H9 (cell line): ENCODE measurements at regions not wholly inside any gene's neighbourhood (a gene's known extent, or its start where the extent isn't known, plus 50 kb on each side); places are given as distances from the start of the nearest gene placed in this dataset.

ENCODE experiments used
- DNase-seq: peaks from one replicate; pipeline ENCODE4 v3.0.0-alpha.2; 2017
- H2AFZ ChIP-seq: one replicate; pipeline ENCODE4 v1.6.1; 2013; ENCODE audit warnings: mild to moderate bottlenecking, low read length, control low read depth, moderate library complexity
- H2AK5ac ChIP-seq: 2 replicates; pipeline ENCODE4 v1.6.1; 2013; ENCODE audit warnings: low read length, control low read depth, mixed read lengths; ENCODE audit not compliant: insufficient read length
- H2BK120ac ChIP-seq: one replicate; pipeline ENCODE4 v1.6.1; 2013; ENCODE audit warnings: low read depth, mild to moderate bottlenecking, low read length, control low read depth, inconsistent platforms; ENCODE audit not compliant: poor library complexity, severe bottlenecking
- H2BK12ac ChIP-seq: 2 replicates; pipeline ENCODE4 v1.6.1; 2013; ENCODE audit warnings: low read length, control low read depth, mixed read lengths, low read depth; ENCODE audit not compliant: insufficient read length
- H2BK15ac ChIP-seq: 2 replicates; pipeline ENCODE4 v1.6.1; 2013; ENCODE audit warnings: low read depth, low read length, control low read depth
- H2BK20ac ChIP-seq: one replicate; pipeline ENCODE4 v1.6.1; 2013; ENCODE audit warnings: low read depth, mild to moderate bottlenecking, low read length, control low read depth, inconsistent platforms; ENCODE audit not compliant: poor library complexity, severe bottlenecking
- H2BK5ac ChIP-seq: 2 replicates; pipeline ENCODE4 v1.6.1; 2013; ENCODE audit warnings: low read length, control low read depth, mixed read lengths; ENCODE audit not compliant: insufficient read length
- H3K14ac ChIP-seq: 2 replicates; pipeline ENCODE4 v1.6.1; 2013; ENCODE audit warnings: low read length, control low read depth; ENCODE audit not compliant: insufficient read depth
- H3K18ac ChIP-seq: 2 replicates; pipeline ENCODE4 v1.6.1; 2013; ENCODE audit warnings: low read depth, mild to moderate bottlenecking, mixed read lengths, low read length, control low read depth; ENCODE audit not compliant: insufficient read length
- H3K23ac ChIP-seq: 2 replicates; pipeline ENCODE4 v1.6.1; 2013; ENCODE audit warnings: low read length, control low read depth, mixed read lengths, low read depth; ENCODE audit not compliant: insufficient read length
- H3K23me2 ChIP-seq: 2 replicates; pipeline ENCODE4 v1.6.1; 2013; ENCODE audit warnings: low read depth, mild to moderate bottlenecking, mixed read lengths, low read length, control low read depth; ENCODE audit not compliant: insufficient read length, poor library complexity, severe bottlenecking
- H3K27ac ChIP-seq: 2 replicates; pipeline ENCODE4 v1.5.1; 2013; ENCODE audit warnings: low read length, control low read depth, mixed read lengths, low read depth; ENCODE audit not compliant: insufficient read length
- H3K27me3 ChIP-seq: 2 replicates; pipeline ENCODE4 v1.6.1; 2013; ENCODE audit warnings: low read length, control low read depth, inconsistent platforms; ENCODE audit not compliant: insufficient read depth
- H3K4ac ChIP-seq: 2 replicates; pipeline ENCODE4 v1.6.1; 2013; ENCODE audit warnings: low read depth, mild to moderate bottlenecking, control low read depth, inconsistent platforms, low read length, moderate library complexity
- H3K4me1 ChIP-seq: 2 replicates; pipeline ENCODE4 v1.6.1; 2013; ENCODE audit warnings: low read length, control low read depth, inconsistent platforms; ENCODE audit not compliant: insufficient read depth
- H3K4me2 ChIP-seq: 2 replicates; pipeline ENCODE4 v1.6.1; 2013; ENCODE audit warnings: low read length, control low read depth, mixed read lengths; ENCODE audit not compliant: insufficient read length, insufficient read depth
- H3K56ac ChIP-seq: 2 replicates; pipeline ENCODE4 v1.6.1; 2013; ENCODE audit warnings: low read depth, mild to moderate bottlenecking, mixed read lengths, low read length, control low read depth; ENCODE audit not compliant: insufficient read length
- H3K79me1 ChIP-seq: 2 replicates; pipeline ENCODE4 v1.6.1; 2013; ENCODE audit warnings: low read depth, mild to moderate bottlenecking, moderate library complexity, low read length, control low read depth, inconsistent platforms; ENCODE audit not compliant: insufficient read depth, poor library complexity, severe bottlenecking
- H3K79me2 ChIP-seq: 2 replicates; pipeline ENCODE4 v1.6.1; 2013; ENCODE audit warnings: low read length, control low read depth, inconsistent platforms; ENCODE audit not compliant: insufficient read depth
- H3K9ac ChIP-seq: 2 replicates; pipeline ENCODE4 v1.6.1; 2013; ENCODE audit warnings: low read length, control low read depth, mixed read lengths; ENCODE audit not compliant: insufficient read length; ENCODE audit errors: extremely low read depth
- H3K9me3 ChIP-seq: one replicate; pipeline ENCODE4 v1.6.1; 2013; ENCODE audit warnings: low read depth, low read length, inconsistent platforms; ENCODE audit not compliant: control insufficient read depth
- H3T11ph ChIP-seq: one replicate; pipeline ENCODE4 v1.6.1; 2013; ENCODE audit warnings: mild to moderate bottlenecking, low read length, control low read depth, inconsistent platforms
- H4K20me1 ChIP-seq: one replicate; pipeline ENCODE4 v1.6.1; 2013; ENCODE audit not compliant: control insufficient read depth, insufficient read length, insufficient read depth
- H4K5ac ChIP-seq: 2 replicates; pipeline ENCODE4 v1.6.1; 2013; ENCODE audit warnings: low read depth, mild to moderate bottlenecking, mixed read lengths, low read length, control low read depth; ENCODE audit not compliant: insufficient read length
- H4K8ac ChIP-seq: replicated peaks from 2 replicates; pipeline ENCODE4 v1.6.1; 2013; ENCODE audit warnings: low read length, control low read depth, mixed read lengths, low read depth; ENCODE audit not compliant: insufficient read length
- H4K91ac ChIP-seq: 2 replicates; pipeline ENCODE4 v1.6.1; 2013; ENCODE audit warnings: low read depth, mild to moderate bottlenecking, moderate library complexity, mixed read lengths, low read length, control low read depth; ENCODE audit not compliant: insufficient read length
- H3K27ac Mint-ChIP-seq, 3 experiments: 2 replicates in 2 of 3; 3 replicates in 1 of 3; pipeline ENCODE4 v1.8.0; 2020 to 2021; ENCODE audit warnings: mixed read lengths in 3 of 3, mild to moderate bottlenecking in 1 of 3, moderate library complexity in 1 of 3
- H3K27me3 Mint-ChIP-seq: 2 replicates; pipeline ENCODE4 v1.8.0; 2021; ENCODE audit warnings: low read depth, mild to moderate bottlenecking, moderate library complexity, mixed read lengths
- H3K36me3 Mint-ChIP-seq, 3 experiments: 2 replicates in 2 of 3; 3 replicates in 1 of 3; pipeline ENCODE4 v1.8.0; 2020 to 2021; ENCODE audit warnings: low read depth in 3 of 3, mixed read lengths in 3 of 3; ENCODE audit not compliant: insufficient read depth in 1 of 3
- H3K4me1 Mint-ChIP-seq, 2 experiments: 2 replicates each; pipeline ENCODE4 v1.8.0; 2020; ENCODE audit warnings: mixed read lengths in 2 of 2
- H3K4me3 Mint-ChIP-seq, 2 experiments: 2 replicates in 1 of 2; 3 replicates in 1 of 2; pipeline ENCODE4 v1.8.0; 2020 to 2021; ENCODE audit warnings: mild to moderate bottlenecking in 2 of 2, mixed read lengths in 2 of 2, moderate library complexity in 1 of 2
- H3K9me3 Mint-ChIP-seq, 2 experiments: 2 replicates in 1 of 2; 3 replicates in 1 of 2; pipeline ENCODE4 v1.8.0; 2020; ENCODE audit warnings: mild to moderate bottlenecking in 2 of 2, mixed read lengths in 2 of 2, moderate library complexity in 1 of 2
- CTCF ChIP-seq: fragments of 200-600 bp; sonication (generic); conservative IDR thresholded peaks from 3 replicates; pipeline ENCODE4 v1.8.0; 2021; ENCODE audit warnings: antibody characterized with exemption, mild to moderate bottlenecking
- WGBS: extraction: QIAGEN DNeasy Blood & Tissue Kit; methylation state at CpG from one replicate; pipeline ENCODE4 v1.1.7; 2013; ENCODE audit warnings: missing lambda C conversion rate, low lambda C conversion rate, mixed read lengths; ENCODE audit not compliant: insufficient read length; ENCODE audit errors: extremely low coverage; 5-methylcytosine and 5-hydroxymethylcytosine counted together

- no peak overlapping the region for H3K27ac ChIP-seq
- H3K4ac ChIP-seq: no peak overlapping the region
- no CpG with 5 or more reads among the region's 2 CpGs for WGBS
- peak overlapping the region in 2 of 3 experiments; percentile 75 to 82; a peak in 4 of 7 replicates for H3K27ac Mint-ChIP-seq
- peaks cover 65 to 66% of the 10 kb centered on the region in 2 experiments for H3K4me1 Mint-ChIP-seq
- no peaks in the 10 kb centered on the region for H3K9me3 ChIP-seq
- H3K4me3 Mint-ChIP-seq: no peak overlapping the region
- TF ChIP-seq CTCF: no peak
- H2AFZ ChIP-seq: no peak overlapping the region
- no peak overlapping the region for H2BK120ac ChIP-seq
- H3K14ac ChIP-seq: no peak overlapping the region
- no peaks in the 10 kb centered on the region for H4K20me1 ChIP-seq
- no peak overlapping the region for H4K91ac ChIP-seq
- peaks cover 9% of the 10 kb centered on the region; the same call in 1 of the 2 replicates for H3K4me1 ChIP-seq
- H3K9me3 Mint-ChIP-seq: no peaks in the 10 kb centered on the region
- no peak overlapping the region for H2AK5ac ChIP-seq
- H3K36me3 Mint-ChIP-seq: peaks cover 0 to 7% (median 3%) of the 10 kb centered on the region in 3 experiments; a peak in 2 of 7 replicates
- no peak overlapping the region for H2BK20ac ChIP-seq
- DNase-seq: no peak
- H3K23ac ChIP-seq: no peak overlapping the region
- H3K4me2 ChIP-seq: no peak overlapping the region
- H4K5ac ChIP-seq: no peak overlapping the region
- H3K56ac ChIP-seq: no peak overlapping the region
- H3K79me2 ChIP-seq: no peaks in the 10 kb centered on the region
- H3K79me1 ChIP-seq: no peaks in the 10 kb centered on the region
- H2BK12ac ChIP-seq: no peak overlapping the region
- no peaks in the 10 kb centered on the region for H3K27me3 Mint-ChIP-seq
- H2BK15ac ChIP-seq: no peak overlapping the region
- no peak overlapping the region for H3T11ph ChIP-seq
- no peaks in the 10 kb centered on the region for H3K27me3 ChIP-seq
- no peak overlapping the region for H4K8ac ChIP-seq
- no peak overlapping the region for H3K18ac ChIP-seq
- H3K9ac ChIP-seq: no peak overlapping the region
- H2BK5ac ChIP-seq: no peak overlapping the region
- H3K23me2 ChIP-seq: no peaks in the 10 kb centered on the region
Measured at GRCh38 chr4:136277741-136278140, 1254.6 kb downstream of the PCDH18 start.
